Stimulated activated CD8-positive, alpha-beta memory T cell treated with anti-CD3 and anti-CD28 coated beads, Interleukin-4, amount 100 ng/mL, for 24 hours (primary cell): ENCODE measurements at regions not wholly inside any gene's neighbourhood (a gene's known extent, or its start where the extent isn't known, plus 50 kb on each side); places are given as distances from the start of the nearest gene placed in this dataset.
"Not testable (repeated sequence)": the region's sequence is repeated elsewhere in the genome, so short reads cannot be mapped to it uniquely, and the experiment has no call there.

Source experiments
- DNase-seq: peaks from one replicate; pipeline ENCODE4 v3.0.0-alpha.2; 2020; ENCODE audit warnings: low read depth

DNA sequence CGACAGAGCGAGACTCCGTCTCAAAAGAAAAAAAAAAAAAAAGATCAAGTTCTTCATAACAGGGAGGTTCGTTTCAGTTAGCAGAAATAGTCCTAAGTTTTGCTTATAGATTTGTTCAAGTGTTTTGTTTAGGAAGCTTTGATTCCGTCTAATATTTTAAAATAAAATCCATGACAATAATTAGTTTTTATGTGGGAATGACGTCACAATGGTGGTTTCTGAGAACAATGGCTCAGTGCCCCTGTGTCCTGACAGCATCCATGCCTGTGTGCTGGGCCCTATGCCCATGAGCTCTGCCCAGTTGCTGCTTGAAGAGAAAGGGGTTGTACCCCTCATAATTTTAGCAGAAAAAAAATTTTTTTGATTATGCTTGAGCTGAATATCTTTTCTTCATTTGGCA is 134.0 kb downstream of the SST start:
- DNase-seq = no peak

DNA sequence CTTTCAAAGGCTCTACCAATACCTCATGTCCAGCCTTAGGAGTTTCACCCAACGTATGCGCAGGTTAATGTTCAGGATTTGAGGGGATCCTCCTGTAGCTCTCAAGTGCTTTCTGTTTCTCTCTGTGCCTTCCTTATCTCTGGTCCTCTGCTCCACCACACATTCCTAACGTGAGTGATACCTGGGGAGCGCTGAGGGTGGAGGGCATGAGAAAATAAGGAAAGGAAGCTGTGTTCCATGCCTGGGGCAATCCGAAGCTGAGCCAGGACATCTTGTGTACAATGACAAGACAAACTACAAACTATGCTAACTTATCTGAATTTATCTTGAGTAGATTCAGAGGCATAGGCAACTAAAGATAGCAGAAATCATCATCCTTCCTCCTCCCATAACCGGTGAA is 136.4 kb downstream of the SST start:
- no peak for DNase-seq

DNA sequence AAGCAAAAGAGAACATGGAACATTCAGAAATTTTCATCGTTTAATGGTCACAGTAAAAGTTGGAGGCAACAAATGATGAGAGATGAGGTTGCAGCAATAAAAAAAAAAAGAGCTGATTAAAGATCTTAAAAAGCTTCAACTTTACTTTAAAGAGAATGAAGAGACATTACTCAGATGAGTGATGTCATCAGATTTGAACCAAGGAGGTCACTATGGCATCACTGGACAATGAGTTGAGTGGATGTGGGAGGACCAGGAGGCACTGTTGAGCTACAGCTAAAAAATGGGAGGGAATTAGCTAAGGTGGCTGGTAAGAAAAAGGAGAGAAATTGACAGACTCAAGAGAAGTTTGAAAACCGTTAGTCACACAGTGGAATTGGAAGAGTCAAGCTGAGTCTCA is 138.4 kb downstream of the SST start:
- no peak for DNase-seq

DNA sequence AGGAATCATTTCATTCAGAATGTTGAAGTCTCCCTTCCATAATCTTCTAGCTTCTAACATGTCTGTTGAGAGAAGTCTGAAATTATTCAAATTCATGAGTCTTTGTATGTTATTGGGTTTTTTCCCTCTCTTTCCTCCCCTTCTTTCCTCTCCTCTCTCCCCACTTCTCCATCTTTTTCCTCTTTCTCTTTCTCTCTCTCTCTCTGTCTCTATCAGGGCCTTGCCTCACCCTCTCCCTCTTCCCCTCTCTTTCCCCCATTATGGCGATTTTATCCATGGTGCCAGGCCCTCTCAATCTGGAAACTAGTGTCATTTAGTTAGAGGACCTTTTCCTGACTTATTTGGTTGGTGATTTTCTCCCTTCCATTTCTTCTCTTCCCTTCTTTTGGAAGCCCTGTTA is 147.3 kb downstream of the SST start:
- no peak for DNase-seq

DNA sequence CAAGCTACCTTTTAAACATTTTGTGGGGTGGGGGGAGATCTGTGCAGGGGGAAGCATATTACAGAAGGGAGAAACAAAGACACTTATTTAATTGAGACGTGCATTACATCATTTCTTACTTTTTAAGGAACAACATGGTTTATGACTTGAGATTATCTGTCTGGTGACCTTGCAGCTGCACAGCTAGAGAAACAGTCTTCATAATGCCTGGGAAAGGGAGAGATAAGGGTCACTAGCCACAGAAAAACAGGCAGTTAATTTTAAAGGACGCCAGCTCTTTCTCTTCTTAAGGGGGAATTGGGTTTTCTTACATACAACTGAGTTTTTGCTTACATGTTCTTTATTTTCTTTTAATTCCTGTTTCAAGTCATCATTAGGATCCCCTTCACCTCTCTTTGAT is 147.9 kb downstream of the SST start:
- no peak for DNase-seq

DNA sequence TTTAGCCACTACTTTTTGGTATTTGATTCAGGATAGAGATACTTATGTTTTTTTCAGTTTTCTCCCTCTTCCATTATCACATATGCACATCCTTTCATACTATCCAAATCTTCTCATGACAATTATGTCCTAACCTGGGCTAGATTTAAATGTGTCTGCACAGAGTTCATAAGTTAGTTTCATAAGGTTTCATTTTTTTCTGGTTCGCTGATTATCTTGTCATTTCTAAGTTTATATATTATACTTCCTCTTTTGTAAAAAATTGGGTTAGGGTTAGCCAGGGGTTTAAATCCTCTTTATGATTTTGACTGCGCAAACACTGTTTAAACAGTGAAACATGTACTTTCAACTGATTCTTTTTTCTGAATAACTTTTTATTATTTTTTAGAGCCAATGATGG is 148.6 kb downstream of the SST start:
- DNase-seq = no peak

DNA sequence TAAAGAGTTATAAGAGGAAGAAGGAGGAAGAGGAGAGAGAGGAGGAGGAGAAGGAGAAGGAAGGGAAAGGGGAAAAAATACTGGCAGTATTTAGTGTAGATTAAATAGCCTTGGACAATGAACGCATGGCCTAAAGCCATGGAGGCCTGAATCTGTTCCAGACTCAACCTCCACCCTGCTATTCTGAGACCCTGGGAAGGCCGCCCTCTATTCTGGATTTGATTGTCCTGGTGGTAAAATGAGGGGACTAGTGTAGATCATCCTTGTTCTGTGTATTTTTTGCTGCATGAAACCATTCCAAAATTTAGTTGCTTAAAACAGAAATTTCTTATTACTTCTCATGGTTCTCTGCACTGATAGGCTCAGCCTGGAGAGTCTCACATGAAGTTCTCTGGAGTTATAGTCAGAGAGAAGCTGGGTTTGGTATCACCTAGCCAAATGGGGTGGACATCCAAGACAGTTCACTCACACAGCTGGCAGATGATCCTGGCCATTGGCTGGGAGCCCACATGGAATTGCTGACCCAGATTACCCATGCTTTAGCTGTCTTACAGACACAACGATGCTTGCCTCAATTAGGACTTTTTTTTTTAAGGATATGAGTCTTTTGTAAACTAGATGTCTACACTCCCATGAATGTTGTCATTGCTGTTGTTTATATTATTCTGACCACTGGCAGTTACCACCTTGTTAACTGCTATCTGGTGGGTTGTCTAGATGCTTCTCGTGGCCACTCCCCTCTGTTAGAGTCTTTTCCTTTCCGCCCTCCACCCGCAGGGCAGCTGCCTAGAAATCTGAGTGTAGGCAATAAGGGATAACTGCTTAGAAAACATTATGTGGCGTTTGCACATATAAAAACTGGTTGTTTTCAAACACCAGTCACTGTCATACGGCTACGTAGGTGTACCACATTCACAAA is 149.9 kb downstream of the SST start:
- DNase-seq = no peak

DNA sequence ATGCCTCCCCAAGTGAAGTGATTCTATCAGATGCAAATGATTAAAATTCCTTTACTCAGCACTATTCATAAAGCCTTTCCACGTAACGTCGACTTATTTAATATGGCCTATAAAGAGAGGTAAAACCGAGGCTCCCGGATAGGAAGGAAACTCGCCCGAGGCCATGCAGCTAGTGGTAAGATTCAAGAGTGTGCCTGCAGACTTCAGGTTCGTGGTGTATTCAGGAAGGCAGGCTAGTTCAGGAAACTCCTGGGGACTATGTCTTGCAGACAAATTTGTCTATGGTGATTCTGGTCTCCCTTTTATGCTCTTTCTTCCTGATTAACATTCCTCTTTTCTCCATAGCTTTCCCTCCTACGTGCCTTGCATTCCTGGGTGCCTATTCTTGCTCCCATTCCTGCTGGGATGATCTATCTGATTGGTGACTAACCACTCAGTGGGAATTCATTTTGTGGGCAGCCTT is 150.7 kb downstream of the SST start:
- DNase-seq = no peak

DNA sequence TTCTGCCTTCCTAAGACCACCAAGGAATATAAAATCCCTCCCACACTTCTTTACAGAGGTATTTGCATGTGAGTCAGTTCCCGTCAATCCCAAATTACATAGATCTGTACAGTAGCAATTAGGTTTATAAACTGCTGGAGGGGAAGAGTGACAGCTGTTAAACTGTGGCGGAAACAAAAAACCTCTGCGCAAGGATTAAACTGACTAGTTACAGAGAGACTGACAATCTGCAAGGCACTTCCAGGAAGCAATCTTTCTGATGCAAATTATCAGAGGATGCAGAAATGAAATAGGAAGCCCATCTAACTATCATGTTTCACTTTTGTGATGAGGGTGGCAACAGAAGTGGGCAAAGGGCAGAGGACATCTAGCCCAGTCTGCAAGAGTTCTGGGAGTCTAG is 150.4 kb downstream of the RTP4 start:
- DNase-seq = no peak

DNA sequence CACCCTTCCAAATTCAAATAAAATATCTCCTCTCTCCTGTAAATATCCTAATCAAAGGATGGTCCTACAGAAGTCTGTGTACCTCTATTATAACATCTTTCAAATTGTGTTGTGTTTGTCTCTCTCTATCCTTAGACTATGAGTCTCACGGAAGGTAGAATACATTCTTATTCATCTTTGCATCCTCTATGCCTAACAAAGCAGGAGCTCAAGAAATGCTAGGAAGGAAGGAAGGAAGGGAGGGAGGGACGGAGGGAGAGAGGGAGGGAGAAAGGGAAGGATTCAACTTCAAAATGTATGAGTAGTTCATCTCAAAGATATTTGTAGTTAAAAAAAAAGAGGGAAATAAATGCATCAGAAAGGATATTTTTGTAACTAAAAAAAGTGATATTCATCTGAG is 150.0 kb downstream of the RTP4 start:
- DNase-seq = no peak

DNA sequence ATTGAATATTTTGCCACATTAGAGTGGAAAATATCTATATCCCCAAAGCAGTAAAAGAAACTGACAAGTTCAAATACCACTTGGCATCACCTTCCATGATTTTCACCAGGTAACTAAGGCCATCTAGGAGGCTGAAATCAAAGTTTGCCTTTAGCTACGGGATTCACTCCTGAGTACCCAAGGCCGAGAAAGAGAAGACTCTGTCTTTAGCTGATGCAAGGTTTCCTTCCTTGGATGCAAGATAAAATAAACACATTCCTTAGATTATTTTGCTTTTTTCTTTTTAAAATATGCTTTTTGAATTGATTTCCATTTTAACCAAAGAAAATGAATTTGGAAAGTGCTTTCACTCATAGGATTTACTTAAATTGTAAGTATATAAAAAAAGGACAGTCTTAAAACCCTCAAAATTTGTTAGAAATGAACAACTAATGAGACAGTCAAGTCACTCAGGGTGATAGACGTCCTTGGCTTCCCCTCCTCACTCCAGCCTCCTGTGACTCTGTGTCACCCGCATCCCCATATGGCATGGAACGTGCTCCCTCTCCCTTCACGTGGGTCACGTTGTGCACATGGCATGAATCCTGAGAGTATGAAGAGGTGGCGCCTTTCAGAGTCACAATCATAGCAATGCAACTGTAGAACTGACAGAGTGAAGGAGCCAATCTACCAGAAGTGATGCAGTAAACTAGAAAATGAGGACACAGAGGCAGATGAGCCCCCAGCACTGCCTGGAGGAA is 148.4 kb downstream of the RTP4 start:
- DNase-seq = no peak

DNA sequence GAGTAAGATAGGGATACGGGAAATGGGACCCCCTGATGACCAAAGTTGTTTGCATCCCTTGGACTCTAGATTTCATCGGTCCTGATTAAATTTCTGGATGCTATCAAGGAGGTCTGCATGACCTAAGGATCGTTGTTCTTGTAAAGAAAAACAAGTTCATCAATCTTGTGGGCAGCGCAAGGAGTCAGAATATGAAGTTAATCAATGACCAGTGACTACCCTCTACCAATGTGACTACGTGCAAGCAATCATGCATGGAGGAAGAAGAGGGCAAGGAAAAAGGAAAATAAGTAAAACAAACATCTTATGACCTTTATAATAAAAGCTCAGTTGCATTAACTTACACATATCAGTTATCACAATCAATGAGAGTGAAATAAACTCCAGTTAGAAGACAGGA is 139.7 kb downstream of the RTP4 start:
- no peak for DNase-seq

DNA sequence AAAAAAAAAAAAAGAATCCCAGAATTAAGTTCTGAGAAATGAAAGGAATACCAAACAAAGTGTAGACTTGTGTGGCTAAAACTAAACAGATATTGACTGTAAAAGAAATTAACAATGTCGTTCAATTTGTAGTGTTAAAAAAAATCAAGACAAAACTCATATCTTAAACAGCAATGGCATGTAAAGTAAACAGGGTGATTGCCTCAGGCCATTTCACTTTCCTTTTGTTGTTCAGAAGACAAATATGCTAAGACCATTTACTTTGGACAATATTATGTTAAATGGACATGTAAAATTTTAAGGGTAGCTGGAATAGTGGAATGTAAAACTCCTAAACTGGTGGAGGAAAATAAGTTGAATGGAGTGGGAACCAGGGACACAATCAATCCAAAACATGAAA is 139.1 kb downstream of the RTP4 start:
- DNase-seq = no peak

DNA sequence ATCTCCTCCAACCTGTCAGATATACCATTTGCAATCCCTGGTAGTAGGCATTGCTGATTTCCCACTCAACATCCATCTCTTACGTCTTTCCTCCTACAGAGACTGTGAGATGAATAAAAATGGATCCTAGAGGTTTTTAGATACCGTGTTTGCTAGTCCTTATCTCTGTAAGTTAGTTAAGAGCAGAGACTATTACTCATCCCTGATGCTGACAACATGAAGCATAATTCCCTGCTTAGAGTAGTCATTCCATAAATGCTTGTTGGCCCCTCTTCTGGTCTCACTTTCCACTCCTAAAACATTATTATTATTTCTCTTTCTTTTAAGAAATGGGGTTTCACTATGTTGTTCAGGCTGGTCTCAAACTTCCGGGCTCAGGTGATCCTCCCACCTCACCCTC is 136.2 kb downstream of the RTP4 start:
- DNase-seq = no peak

DNA sequence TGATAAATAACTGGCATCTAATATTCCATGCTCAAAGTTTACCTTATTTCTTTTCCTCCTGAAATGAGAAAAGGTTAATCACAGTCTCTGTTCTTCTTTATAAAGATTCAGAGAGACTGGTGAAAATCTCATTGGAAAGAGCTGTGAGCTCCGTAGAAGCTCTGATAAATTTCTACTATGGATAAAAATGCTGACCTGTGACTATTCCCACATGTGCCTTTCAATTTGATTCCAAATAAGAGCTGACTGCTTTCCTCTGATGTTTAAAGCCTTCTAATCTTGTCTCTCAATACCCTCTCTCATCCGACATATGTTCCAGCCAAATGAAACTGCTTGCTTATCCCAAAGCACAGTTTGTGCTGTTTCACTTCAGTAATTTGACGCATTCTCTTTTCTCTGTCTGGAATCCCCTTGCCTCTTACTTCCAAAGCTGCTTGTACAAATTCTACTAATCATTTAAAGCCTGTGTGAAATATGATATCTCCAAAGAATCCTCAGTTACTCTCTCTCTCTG is 130.1 kb downstream of the RTP4 start:
- no peak for DNase-seq

DNA sequence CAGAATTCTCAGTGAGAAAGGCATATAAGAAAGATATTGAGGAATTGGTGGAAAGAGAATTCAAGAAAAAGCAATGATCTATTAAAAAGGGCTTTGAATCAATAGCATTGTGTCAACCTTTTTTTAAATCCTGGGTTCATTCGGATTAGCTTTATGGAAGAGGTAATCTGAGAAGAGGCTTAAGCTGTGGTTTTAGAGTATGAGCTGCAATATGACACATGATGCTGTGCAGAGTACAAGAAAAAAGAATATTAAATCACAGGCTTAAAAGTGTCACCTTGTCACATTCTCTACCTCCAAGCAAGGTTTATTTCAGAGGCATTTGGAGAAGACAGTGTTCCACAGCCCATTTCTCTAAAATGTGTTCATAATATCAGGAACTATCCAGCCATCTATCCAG is 128.9 kb downstream of the RTP4 start:
- no peak for DNase-seq

DNA sequence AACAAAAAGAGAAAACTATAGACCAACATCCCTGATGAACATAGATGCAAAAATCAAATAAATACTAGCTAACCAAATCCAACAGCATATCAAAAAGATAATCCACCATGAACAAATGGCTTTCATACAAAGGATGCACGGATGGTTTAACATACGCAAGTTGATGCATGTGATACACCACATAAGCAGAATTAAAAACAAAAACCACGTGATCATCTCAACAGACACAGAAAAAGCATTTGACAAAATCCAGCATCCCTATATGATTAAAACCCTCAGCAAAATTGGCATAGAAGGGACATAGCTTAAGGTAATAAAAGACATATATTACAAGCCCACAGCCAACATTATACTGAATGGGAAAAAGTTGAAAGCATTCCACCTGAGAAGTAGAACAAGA is 125.9 kb downstream of the RTP4 start:
- DNase-seq = not testable (repeated sequence)

DNA sequence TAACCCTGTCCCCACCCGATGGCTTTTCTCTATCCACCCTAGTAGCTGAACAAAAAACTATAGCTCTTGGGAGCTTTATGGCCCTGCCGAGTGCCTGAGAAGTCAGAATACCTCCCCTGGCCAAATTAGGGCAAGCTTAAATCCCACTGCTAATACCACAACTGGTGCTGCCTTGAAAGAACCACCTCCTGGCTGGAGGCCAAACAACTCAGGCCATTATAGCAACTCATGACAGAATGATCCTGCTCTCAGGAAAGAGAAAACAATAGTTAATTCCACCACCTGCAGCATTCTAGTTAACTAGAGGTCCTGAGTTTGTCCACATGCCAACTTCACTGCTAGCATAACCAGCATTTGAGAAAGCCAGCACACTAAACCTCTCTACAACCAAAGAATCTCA is 123.2 kb downstream of the RTP4 start:
- DNase-seq = no peak

DNA sequence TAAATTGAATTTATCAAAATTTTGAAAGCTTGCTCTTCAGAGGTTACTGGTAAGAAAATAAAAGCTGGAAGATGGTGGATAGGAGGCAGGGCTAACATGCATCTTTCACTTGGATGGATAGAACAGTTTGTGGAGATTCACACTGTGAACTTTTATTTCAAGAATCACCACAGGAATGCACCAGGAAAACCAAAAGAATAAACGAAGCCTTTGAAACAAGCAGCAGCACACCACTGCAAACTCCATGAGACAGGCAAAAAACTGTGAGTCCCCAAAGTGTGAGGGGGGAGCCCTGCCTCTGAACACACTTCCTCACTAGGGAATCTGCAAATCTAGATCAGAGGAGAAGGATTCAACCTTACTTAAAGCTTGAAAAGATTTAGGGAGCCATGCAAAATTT is 122.2 kb downstream of the RTP4 start:
- DNase-seq = no peak

DNA sequence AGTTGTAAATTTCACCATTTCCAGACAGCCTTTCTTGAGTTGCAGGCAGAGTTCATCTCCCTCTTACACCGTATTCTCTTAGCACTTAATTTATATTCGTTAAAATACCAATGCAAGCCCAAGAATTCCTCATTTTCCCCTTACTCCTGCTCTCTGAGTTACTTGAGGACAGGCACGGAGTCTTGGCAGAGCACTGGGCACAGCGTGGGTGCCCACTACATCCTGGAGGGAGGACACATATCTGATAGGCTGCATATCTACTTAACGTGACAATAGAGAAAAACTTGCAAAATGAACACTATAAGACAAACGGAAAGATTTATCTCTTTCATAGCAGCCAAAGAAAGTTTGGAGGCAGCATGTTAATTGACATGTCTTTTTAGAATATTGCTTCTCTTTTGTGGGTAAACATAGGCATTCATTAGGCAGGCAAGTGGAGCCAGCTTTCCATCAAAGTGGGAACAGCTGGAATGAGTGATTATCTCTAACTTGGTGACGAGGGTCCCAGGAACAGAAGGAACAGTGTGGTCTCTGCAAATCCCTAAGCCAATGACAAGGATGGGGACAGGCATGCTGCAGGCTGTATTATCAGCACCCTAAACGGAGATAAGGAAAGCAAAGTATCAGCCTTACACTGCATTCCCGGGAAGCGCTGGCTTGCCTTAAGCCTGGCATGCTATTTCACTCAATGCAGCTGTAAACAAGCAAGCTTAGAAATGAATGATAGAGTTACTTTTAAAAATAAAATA is 116.5 kb downstream of the RTP4 start:
- no peak for DNase-seq

DNA sequence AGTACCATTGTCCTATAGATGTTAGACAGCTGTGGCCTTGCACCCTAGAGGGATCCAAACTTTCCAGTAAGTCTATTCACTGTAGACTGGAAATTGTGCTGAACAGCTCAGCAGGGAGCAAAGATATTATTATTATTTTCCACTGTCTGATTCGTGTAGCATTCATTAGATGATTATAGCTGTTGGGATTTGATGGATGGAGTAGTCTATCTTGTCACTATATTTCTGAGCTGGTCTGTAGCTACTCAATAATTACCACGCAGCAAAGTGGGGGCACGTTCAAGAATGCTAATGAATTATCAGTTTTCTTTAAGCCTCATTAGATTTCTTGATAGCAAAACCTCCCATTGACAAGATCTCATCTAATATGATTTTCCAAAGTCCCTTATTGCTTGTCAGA is 113.2 kb downstream of the RTP4 start:
- DNase-seq = no peak

DNA sequence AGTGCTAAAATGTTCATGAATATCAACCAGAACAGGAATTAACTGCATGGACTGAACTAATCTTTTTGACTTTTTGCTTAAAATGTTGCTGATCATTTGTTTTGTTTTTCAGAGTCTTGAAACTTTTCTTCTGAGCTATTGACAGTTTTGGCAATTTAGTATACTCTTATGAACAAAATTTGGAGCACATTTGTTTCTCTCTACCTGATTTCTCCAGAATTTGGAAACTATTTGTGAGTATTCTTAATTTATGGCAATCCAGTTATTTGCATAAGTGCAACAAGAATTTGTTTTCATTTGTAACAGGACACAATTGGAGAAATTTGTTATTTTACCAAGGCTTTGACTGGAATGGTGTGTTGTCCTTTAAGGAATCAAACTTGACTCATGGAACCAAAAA is 107.4 kb downstream of the RTP4 start:
- not testable (repeated sequence) for DNase-seq
